ENCODE measurements at regions not wholly inside any gene's neighbourhood (a gene's known extent, or its start where the extent isn't known, plus 50 kb on each side); places are given as distances from the start of the nearest gene placed in this dataset.

DNA sequence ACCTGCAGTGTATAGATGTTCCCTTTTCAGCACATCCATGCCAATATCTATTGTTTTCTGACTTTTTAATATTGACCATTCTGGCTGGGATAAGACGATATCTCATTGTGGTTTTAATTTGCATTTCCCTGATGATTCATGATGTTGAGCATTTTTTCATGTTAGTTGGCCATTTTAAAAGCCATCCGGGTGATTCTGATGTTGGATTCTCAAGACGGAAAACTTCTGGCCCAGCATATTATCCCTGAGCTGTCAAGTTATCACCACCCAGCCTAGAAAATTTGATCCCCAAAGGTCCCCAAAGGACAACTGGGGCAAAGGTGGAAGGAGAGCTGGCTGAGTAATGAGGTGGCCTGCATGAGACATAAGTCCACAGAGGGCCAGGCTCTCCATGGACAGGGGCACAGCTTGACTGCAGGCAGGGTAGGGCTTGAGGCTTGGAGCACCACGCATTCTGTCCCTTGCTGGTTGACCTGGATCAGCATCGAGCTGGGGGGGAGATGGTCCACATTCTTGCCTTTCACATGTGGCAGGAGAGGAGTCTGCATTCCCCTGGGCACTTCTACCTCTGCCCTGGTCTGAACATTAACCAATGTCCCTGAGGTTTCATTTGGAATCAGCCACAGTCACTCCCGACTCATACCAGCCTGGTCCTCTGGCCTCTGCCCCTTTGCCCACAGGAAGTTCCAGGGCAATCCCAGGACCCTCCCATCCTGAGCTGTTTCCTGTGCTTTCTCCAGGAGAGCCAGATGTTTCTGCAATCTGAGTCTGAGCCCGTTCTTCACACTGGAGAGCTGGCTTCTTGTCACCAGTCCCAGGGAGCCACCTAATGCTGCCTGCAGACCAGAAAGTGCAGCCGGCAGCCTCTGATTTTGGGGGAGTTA is 69.2 kb downstream of the ISG20 start:
- H3K27ac ChIP-seq (ENCODE audit: extremely low read depth, low read depth, low read length), result no peak overlapping the region
- ChIA-PET CTCF (interaction anchor here (0.5 to 1.4 kb wide), 2 partner anchors 126 to 694 kb away, joined by 3 read pairs; no protein-coding TSS in a partner anchor), POLR2A (no interaction called here)
- H3K4me1 ChIP-seq (ENCODE audit: control insufficient read depth, insufficient read depth, low read length), result no peaks in the 10 kb centered on the region
- H3K36me3 ChIP-seq (ENCODE audit: control insufficient read depth in 2 of 2, insufficient read depth in 1 of 2, low read length in 2 of 2), result no peaks in the 10 kb centered on the region
- H3K4me3 ChIP-seq (ENCODE audit: low read depth, low read length), result no peak overlapping the region
- TF ChIP-seq EGR2 (tag by site-specific recombination; IDR thresholded peaks at IDR 0.05; ENCODE audit: low read depth) (no peak), ZNF623 (tag by site-specific recombination; IDR thresholded peaks at IDR 0.05) (no peak), ZNF175 (tag by site-specific recombination; IDR thresholded peaks at IDR 0.05) (no peak)
- TF ChIP-seq, protein P1, sequence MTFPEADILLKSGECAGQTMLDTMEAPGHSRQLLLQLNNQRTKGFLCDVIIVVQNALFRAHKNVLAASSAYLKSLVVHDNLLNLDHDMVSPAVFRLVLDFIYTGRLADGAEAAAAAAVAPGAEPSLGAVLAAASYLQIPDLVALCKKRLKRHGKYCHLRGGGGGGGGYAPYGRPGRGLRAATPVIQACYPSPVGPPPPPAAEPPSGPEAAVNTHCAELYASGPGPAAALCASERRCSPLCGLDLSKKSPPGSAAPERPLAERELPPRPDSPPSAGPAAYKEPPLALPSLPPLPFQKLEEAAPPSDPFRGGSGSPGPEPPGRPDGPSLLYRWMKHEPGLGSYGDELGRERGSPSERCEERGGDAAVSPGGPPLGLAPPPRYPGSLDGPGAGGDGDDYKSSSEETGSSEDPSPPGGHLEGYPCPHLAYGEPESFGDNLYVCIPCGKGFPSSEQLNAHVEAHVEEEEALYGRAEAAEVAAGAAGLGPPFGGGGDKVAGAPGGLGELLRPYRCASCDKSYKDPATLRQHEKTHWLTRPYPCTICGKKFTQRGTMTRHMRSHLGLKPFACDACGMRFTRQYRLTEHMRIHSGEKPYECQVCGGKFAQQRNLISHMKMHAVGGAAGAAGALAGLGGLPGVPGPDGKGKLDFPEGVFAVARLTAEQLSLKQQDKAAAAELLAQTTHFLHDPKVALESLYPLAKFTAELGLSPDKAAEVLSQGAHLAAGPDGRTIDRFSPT (tag by site-specific recombination; IDR thresholded peaks at IDR 0.05), result no peak
- H3K9me3 ChIP-seq (ENCODE audit: control insufficient read depth, insufficient read depth, low read depth, low read length), result no peaks in the 10 kb centered on the region

DNA sequence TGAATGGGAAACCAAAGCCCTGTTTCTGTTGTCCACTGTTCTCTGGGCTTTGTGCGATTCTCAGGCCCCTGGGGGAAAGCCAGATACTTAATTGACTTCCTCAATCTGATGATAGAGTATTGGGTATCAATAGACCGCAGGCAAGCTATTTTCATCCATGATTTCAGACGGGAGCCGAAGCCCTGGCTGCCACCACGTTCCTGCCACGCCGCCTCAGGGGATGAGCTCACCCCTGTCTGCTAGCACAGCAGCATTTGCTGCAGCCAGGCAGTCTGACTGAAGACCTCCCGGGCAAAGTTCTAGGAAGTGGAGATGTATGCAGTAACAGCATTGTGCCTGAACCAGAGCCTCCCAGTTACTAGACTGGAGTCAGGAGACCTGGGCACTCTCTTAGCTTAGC is 69.8 kb downstream of the ISG20 start:
- ChIA-PET CTCF (interaction anchor here (1.4 kb wide), 1 partner anchor 126 kb away, joined by 3 read pairs; no protein-coding TSS in a partner anchor), POLR2A (no interaction called here)
- Histone ChIP-seq H3K36me3 (ENCODE audit: control insufficient read depth in 2 of 2, insufficient read depth in 1 of 2, low read length in 2 of 2) (no peaks in the 10 kb centered on the region), H3K9me3 (ENCODE audit: control insufficient read depth, insufficient read depth, low read depth, low read length) (no peaks in the 10 kb centered on the region), H3K4me3 (ENCODE audit: low read depth, low read length) (no peak overlapping the region), H3K4me1 (ENCODE audit: control insufficient read depth, insufficient read depth, low read length) (no peaks in the 10 kb centered on the region), H3K27ac (ENCODE audit: extremely low read depth, low read depth, low read length) (no peak overlapping the region)
- no peak for TF ChIP-seq ZNF366 (tag by site-specific recombination; conservative IDR thresholded peaks at IDR 0.05)
- TF ChIP-seq ZNF580 (tag by site-specific recombination; IDR thresholded peaks at IDR 0.05), result no peak
- no peak for TF ChIP-seq ZNF433 (tag by site-specific recombination; IDR thresholded peaks at IDR 0.05; ENCODE audit: low read depth)
- TF ChIP-seq, protein P2, sequence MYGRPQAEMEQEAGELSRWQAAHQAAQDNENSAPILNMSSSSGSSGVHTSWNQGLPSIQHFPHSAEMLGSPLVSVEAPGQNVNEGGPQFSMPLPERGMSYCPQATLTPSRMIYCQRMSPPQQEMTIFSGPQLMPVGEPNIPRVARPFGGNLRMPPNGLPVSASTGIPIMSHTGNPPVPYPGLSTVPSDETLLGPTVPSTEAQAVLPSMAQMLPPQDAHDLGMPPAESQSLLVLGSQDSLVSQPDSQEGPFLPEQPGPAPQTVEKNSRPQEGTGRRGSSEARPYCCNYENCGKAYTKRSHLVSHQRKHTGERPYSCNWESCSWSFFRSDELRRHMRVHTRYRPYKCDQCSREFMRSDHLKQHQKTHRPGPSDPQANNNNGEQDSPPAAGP (tag by site-specific recombination; IDR thresholded peaks at IDR 0.05), result no peak
- TF ChIP-seq, protein P3, sequence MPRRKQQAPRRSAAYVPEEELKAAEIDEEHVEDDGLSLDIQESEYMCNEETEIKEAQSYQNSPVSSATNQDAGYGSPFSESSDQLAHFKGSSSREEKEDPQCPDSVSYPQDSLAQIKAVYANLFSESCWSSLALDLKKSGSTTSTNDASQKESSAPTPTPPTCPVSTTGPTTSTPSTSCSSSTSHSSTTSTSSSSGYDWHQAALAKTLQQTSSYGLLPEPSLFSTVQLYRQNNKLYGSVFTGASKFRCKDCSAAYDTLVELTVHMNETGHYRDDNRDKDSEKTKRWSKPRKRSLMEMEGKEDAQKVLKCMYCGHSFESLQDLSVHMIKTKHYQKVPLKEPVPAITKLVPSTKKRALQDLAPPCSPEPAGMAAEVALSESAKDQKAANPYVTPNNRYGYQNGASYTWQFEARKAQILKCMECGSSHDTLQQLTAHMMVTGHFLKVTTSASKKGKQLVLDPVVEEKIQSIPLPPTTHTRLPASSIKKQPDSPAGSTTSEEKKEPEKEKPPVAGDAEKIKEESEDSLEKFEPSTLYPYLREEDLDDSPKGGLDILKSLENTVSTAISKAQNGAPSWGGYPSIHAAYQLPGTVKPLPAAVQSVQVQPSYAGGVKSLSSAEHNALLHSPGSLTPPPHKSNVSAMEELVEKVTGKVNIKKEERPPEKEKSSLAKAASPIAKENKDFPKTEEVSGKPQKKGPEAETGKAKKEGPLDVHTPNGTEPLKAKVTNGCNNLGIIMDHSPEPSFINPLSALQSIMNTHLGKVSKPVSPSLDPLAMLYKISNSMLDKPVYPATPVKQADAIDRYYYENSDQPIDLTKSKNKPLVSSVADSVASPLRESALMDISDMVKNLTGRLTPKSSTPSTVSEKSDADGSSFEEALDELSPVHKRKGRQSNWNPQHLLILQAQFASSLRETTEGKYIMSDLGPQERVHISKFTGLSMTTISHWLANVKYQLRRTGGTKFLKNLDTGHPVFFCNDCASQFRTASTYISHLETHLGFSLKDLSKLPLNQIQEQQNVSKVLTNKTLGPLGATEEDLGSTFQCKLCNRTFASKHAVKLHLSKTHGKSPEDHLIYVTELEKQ (tag by site-specific recombination; IDR thresholded peaks at IDR 0.05; ENCODE audit: borderline replicate concordance), result no peak
- TF ChIP-seq ZNF792 (tag by site-specific recombination; IDR thresholded peaks at IDR 0.05), result no peak
- TF ChIP-seq, protein P4, sequence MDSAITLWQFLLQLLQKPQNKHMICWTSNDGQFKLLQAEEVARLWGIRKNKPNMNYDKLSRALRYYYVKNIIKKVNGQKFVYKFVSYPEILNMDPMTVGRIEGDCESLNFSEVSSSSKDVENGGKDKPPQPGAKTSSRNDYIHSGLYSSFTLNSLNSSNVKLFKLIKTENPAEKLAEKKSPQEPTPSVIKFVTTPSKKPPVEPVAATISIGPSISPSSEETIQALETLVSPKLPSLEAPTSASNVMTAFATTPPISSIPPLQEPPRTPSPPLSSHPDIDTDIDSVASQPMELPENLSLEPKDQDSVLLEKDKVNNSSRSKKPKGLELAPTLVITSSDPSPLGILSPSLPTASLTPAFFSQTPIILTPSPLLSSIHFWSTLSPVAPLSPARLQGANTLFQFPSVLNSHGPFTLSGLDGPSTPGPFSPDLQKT (IDR thresholded peaks at IDR 0.05; ENCODE audit: borderline replicate concordance, low read depth, low read length), result no peak
- TF ChIP-seq, protein P5, sequence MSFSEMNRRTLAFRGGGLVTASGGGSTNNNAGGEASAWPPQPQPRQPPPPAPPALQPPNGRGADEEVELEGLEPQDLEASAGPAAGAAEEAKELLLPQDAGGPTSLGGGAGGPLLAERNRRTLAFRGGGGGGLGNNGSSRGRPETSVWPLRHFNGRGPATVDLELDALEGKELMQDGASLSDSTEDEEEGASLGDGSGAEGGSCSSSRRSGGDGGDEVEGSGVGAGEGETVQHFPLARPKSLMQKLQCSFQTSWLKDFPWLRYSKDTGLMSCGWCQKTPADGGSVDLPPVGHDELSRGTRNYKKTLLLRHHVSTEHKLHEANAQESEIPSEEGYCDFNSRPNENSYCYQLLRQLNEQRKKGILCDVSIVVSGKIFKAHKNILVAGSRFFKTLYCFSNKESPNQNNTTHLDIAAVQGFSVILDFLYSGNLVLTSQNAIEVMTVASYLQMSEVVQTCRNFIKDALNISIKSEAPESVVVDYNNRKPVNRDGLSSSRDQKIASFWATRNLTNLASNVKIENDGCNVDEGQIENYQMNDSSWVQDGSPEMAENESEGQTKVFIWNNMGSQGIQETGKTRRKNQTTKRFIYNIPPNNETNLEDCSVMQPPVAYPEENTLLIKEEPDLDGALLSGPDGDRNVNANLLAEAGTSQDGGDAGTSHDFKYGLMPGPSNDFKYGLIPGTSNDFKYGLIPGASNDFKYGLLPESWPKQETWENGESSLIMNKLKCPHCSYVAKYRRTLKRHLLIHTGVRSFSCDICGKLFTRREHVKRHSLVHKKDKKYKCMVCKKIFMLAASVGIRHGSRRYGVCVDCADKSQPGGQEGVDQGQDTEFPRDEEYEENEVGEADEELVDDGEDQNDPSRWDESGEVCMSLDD (tag by site-specific recombination; IDR thresholded peaks at IDR 0.05), result no peak
- TF ChIP-seq ZNF350 (tag by site-specific recombination; IDR thresholded peaks at IDR 0.05), result no peak
- no peak for TF ChIP-seq MYNN (tag by site-specific recombination; IDR thresholded peaks at IDR 0.05; ENCODE audit: borderline replicate concordance)
- TF ChIP-seq PRDM1 (tag by site-specific recombination; IDR thresholded peaks at IDR 0.05), result no peak
- no peak for TF ChIP-seq ZNF624 (tag by site-specific recombination; IDR thresholded peaks at IDR 0.05)
- TF ChIP-seq, protein P6, sequence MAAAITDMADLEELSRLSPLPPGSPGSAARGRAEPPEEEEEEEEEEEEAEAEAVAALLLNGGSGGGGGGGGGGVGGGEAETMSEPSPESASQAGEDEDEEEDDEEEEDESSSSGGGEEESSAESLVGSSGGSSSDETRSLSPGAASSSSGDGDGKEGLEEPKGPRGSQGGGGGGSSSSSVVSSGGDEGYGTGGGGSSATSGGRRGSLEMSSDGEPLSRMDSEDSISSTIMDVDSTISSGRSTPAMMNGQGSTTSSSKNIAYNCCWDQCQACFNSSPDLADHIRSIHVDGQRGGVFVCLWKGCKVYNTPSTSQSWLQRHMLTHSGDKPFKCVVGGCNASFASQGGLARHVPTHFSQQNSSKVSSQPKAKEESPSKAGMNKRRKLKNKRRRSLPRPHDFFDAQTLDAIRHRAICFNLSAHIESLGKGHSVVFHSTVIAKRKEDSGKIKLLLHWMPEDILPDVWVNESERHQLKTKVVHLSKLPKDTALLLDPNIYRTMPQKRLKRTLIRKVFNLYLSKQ (tag by site-specific recombination; IDR thresholded peaks at IDR 0.05; ENCODE audit: borderline replicate concordance), result no peak
- TF ChIP-seq ZNF2 (tag by site-specific recombination; IDR thresholded peaks at IDR 0.05), result no peak
- TF ChIP-seq ZBTB1 (tag by site-specific recombination; IDR thresholded peaks at IDR 0.05), result no peak

Measured in HEK293 (cell line).